ENCODE measurements at regions not wholly inside any gene's neighbourhood (a gene's known extent, or its start where the extent isn't known, plus 50 kb on each side); places are given as distances from the start of the nearest gene placed in this dataset.

DNA sequence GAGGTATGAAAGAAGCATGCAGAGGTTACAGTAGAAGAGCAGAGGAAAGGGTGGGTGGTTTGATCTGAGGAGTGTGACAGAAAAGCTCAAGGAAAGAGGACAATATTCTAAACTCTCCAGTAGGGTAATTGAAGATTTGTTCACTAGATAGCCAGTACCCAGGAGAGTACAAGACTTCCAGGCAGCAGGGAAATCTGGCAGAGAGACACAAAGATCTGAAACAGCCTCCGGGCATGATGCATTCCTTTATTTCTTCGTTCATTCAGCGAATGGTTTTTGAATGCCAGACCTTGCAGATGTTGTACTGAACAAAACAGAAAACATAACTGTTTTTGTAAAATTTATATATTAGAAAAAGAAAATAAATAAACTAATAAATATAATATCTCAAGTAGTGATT lies 766.6 kb downstream of the FAT4 start:
- TF ChIP-seq POLR2A (IDR thresholded peaks at IDR 0.05), result no peak
- TF ChIP-seq, protein P1, sequence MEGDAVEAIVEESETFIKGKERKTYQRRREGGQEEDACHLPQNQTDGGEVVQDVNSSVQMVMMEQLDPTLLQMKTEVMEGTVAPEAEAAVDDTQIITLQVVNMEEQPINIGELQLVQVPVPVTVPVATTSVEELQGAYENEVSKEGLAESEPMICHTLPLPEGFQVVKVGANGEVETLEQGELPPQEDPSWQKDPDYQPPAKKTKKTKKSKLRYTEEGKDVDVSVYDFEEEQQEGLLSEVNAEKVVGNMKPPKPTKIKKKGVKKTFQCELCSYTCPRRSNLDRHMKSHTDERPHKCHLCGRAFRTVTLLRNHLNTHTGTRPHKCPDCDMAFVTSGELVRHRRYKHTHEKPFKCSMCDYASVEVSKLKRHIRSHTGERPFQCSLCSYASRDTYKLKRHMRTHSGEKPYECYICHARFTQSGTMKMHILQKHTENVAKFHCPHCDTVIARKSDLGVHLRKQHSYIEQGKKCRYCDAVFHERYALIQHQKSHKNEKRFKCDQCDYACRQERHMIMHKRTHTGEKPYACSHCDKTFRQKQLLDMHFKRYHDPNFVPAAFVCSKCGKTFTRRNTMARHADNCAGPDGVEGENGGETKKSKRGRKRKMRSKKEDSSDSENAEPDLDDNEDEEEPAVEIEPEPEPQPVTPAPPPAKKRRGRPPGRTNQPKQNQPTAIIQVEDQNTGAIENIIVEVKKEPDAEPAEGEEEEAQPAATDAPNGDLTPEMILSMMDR (IDR thresholded peaks at IDR 0.05), result no peak
